Panc1 (cell line): ENCODE measurements at regions not wholly inside any gene's neighbourhood (a gene's known extent, or its start where the extent isn't known, plus 50 kb on each side); places are given as distances from the start of the nearest gene placed in this dataset.

Experiments
- CTCF ChIP-seq: fragments of 450-650 bp; IDR thresholded peaks from 2 replicates; pipeline ENCODE4 v1.5.1; 2017; ENCODE audit warnings: mild to moderate bottlenecking
- POLR2AphosphoS5 ChIP-seq: IDR thresholded peaks from 2 replicates; pipeline ENCODE4 v1.6.1; 2012; ENCODE audit warnings: mild to moderate bottlenecking, low read depth, low read length, moderate library complexity
- REST ChIP-seq, 2 experiments: IDR thresholded peaks; 2 replicates each; pipeline ENCODE4 v1.6.1; 2011 to 2012; ENCODE audit warnings: low read depth in 2 of 2, control low read depth in 1 of 2, low read length in 1 of 2, mild to moderate bottlenecking in 1 of 2, moderate library complexity in 1 of 2; ENCODE audit not compliant: insufficient read depth in 1 of 2
- SIN3A ChIP-seq: IDR thresholded peaks from 2 replicates; pipeline ENCODE4 v1.6.1; 2012; ENCODE audit warnings: low read depth, mild to moderate bottlenecking, low read length, moderate library complexity, borderline replicate concordance; ENCODE audit not compliant: insufficient read depth

GRCh38 chr13:47421525-47421924 lies 524.7 kb upstream of the HTR2A start:
- TF ChIP-seq CTCF = no peak
- no peak for TF ChIP-seq SIN3A
- no peak for TF ChIP-seq REST (IDR thresholded peaks at IDR 0.05; ENCODE audit: insufficient read depth in 1 of 2, low read depth in 2 of 2, low read length in 1 of 2)
- TF ChIP-seq POLR2AphosphoS5 = no peak
